Astrocyte (in vitro differentiated cells and primary cell): ENCODE measurements at regions not wholly inside any gene's neighbourhood (a gene's known extent, or its start where the extent isn't known, plus 50 kb on each side); places are given as distances from the start of the nearest gene placed in this dataset.

Experiments
- EZH2 ChIP-seq: IDR thresholded peaks from 2 replicates; pipeline ENCODE4 v1.6.1; 2012; ENCODE audit warnings: mild to moderate bottlenecking, low read length, inconsistent platforms; ENCODE audit not compliant: insufficient read depth
- TF ChIP-seq, protein P1 (sequence below): IDR thresholded peaks from 2 replicates; pipeline ENCODE4 v1.5.1; 2011; ENCODE audit warnings: low read depth, mild to moderate bottlenecking, inconsistent platforms, low read length, moderate library complexity; ENCODE audit not compliant: insufficient read depth

DNA sequence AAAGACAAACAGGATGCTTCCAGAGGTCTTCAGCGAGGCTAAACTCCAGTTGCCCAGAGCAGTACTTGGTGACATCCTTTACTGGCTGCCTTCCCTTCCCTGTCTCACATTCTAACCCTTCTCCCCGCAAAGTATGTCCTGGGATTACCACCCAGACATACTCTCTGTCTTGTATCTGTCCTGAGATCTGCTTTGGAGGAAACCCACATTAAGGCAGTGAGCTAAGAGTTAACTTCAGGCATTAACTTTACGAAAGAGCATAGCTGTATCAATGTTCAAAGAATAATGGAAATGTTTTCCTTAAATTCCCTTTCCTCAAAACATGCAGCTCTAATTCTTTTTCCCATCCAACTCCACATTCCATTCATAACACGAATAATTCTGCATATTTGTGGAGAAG, 385.2 kb downstream of the NPIPA8 start:
- TF ChIP-seq, protein P1, sequence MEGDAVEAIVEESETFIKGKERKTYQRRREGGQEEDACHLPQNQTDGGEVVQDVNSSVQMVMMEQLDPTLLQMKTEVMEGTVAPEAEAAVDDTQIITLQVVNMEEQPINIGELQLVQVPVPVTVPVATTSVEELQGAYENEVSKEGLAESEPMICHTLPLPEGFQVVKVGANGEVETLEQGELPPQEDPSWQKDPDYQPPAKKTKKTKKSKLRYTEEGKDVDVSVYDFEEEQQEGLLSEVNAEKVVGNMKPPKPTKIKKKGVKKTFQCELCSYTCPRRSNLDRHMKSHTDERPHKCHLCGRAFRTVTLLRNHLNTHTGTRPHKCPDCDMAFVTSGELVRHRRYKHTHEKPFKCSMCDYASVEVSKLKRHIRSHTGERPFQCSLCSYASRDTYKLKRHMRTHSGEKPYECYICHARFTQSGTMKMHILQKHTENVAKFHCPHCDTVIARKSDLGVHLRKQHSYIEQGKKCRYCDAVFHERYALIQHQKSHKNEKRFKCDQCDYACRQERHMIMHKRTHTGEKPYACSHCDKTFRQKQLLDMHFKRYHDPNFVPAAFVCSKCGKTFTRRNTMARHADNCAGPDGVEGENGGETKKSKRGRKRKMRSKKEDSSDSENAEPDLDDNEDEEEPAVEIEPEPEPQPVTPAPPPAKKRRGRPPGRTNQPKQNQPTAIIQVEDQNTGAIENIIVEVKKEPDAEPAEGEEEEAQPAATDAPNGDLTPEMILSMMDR, result no peak
- TF ChIP-seq EZH2, result no peak
